Spleen (tissue), 11 donors: ENCODE measurements at regions not wholly inside any gene's neighbourhood (a gene's known extent, or its start where the extent isn't known, plus 50 kb on each side); places are given as distances from the start of the nearest gene placed in this dataset.
A peak's percentile ranks its signal among the peaks of the same experiment; 100 is the strongest.
"Not testable (repeated sequence)": the region's sequence is repeated elsewhere in the genome, so short reads cannot be mapped to it uniquely, and the experiment has no call there.

Experiments used
- DNase-seq: peaks from one replicate; pipeline ENCODE4 v3.0.0-alpha.2; 2020
- H3K27ac ChIP-seq, 8 donors: fragments of 200-600 bp; sonication (generic) in 7 of 8; 1 replicate in 4 of 8; 2 replicates in 4 of 8; pipeline versions ENCODE4 v1.5.0 to v1.8.0; 2016 to 2021; ENCODE audit warnings: inconsistent platforms in 4 of 8, mild to moderate bottlenecking in 4 of 8, moderate library complexity in 1 of 8
- H3K27me3 ChIP-seq, 7 donors: fragments of 200-600 bp; sonication (generic) in 6 of 7; replicated peaks in 1 of 7; 1 replicate in 4 of 7; 2 replicates in 3 of 7; pipeline versions ENCODE4 v1.5.0 to v1.8.0; 2016 to 2021; ENCODE audit warnings: inconsistent platforms in 3 of 7, mild to moderate bottlenecking in 1 of 7
- H3K36me3 ChIP-seq, 6 donors: fragments of 200-600 bp; sonication (generic) in 5 of 6; 1 replicate in 4 of 6; 2 replicates in 2 of 6; pipeline versions ENCODE4 v1.5.0 to v1.8.0; 2016 to 2021; ENCODE audit warnings: inconsistent platforms in 2 of 6
- H3K4me1 ChIP-seq, 6 donors: fragments of 200-600 bp; sonication (generic) in 5 of 6; 1 replicate in 3 of 6; 2 replicates in 3 of 6; pipeline versions ENCODE4 v1.5.0 to v1.8.0; 2016 to 2021; ENCODE audit warnings: inconsistent platforms in 3 of 6
- H3K4me3 ChIP-seq, 8 donors: fragments of 200-600 bp; sonication (generic) in 7 of 8; 1 replicate in 4 of 8; 2 replicates in 4 of 8; pipeline versions ENCODE4 v1.5.0 to v1.8.0; 2016 to 2021; ENCODE audit warnings: inconsistent platforms in 4 of 8, mild to moderate bottlenecking in 4 of 8, moderate library complexity in 2 of 8
- H3K9me3 ChIP-seq, 8 donors: fragments of 200-600 bp; sonication (generic) in 7 of 8; 1 replicate in 4 of 8; 2 replicates in 4 of 8; pipeline versions ENCODE4 v1.5.0 to v1.8.0; 2016 to 2021; ENCODE audit warnings: inconsistent platforms in 4 of 8
- CTCF ChIP-seq, 11 experiments: fragments of 200-600 bp in 7 of 11; fragments of 450-650 bp in 4 of 11; sonication (generic) in 4 of 11; IDR thresholded peaks in 8 of 11; conservative IDR thresholded peaks in 3 of 11; 1 replicate in 7 of 11; 2 replicates in 4 of 11; pipeline versions ENCODE4 v1.4.0 to v1.8.0; 2016 to 2021; ENCODE audit warnings: antibody characterized with exemption in 11 of 11, inconsistent platforms in 4 of 11, mild to moderate bottlenecking in 1 of 11
- POLR2A ChIP-seq, 3 donors: fragments of 450-650 bp; IDR thresholded peaks; one replicate each; pipeline ENCODE4 v1.5.1; 2017; ENCODE audit warnings: antibody characterized with exemption in 3 of 3, mild to moderate bottlenecking in 1 of 3
- POLR2AphosphoS5 ChIP-seq, 3 donors: sonication (generic); formaldehyde crosslinking; IDR thresholded peaks; one replicate each; pipeline ENCODE4 v1.5.1; 2017; ENCODE audit warnings: antibody characterized with exemption in 3 of 3
- WGBS, 5 donors: extraction: QIAGEN DNeasy Blood & Tissue Kit in 3 of 5; methylation state at CpG; one replicate each; pipeline versions ENCODE4 v1.1.5 to v1.1.7; 2013 to 2018; 5-methylcytosine and 5-hydroxymethylcytosine counted together
- intact Hi-C: fragments of 100-400 bp; cut with DNase I; formaldehyde crosslinking; loops from one replicate; pipeline ENCODE4 v1.15.0; 2023; ENCODE audit warnings: low total_unique reads
- donor health status: healthy with polysubstance abuse.
- donor health status: DM: no; HTN: no; CAD: no; lungs with moderate emphysema.
- donor health status: DM: no; HTN: no; CAD: no.
- donor health status: Bipolar disorder and iron deficiency.
- donor health status: healthy.
- donor health status: DM: no; HTN: no; CAD: no.
- donor health status: DM: yes; HTN: yes; CAD: no.

GRCh38 chr5:124963236-124963919 lies 216.9 kb upstream of the ZNF608 start:
- WGBS, 5 donors, result 68 to 82% (median 72%) methylated on average over 12 to 14 of the region's 14 CpGs
- intact Hi-C loops, result no loop called here
- DNase-seq, result no peak
- Histone ChIP-seq H3K9me3 (no peaks in the 10 kb centered on the region), H3K27me3 (no peaks in the 10 kb centered on the region), H3K27ac (peak overlapping the region in 1 of 8 donors; percentile 45), H3K36me3 (no peaks in the 10 kb centered on the region), H3K4me3 (no peak overlapping the region), H3K4me1 (peaks cover 0 to 12% (median 0%) of the 10 kb centered on the region in 6 donors)
- no peak for TF ChIP-seq POLR2A (IDR thresholded peaks at IDR 0.05)
- TF ChIP-seq CTCF (IDR thresholded peaks at IDR 0.05 in 8 of 11, conservative IDR thresholded peaks at IDR 0.05 in 3 of 11), result no peak
- no peak for TF ChIP-seq POLR2AphosphoS5 (IDR thresholded peaks at IDR 0.05)

- H3K27me3 ChIP-seq, H3K9me3 ChIP-seq, H3K4me3 ChIP-seq, DNase-seq, H3K4me1 ChIP-seq, intact Hi-C loops, H3K36me3 ChIP-seq, H3K27ac ChIP-seq: not testable (repeated sequence)
- WGBS, 5 donors, result 72 to 83% (median 81%) methylated on average over 5 of the region's 5 CpGs
These were observed 220.3 kb upstream of the ZNF608 start for GRCh38 chr5:124966741-124967140.

GRCh38 chr5:124970381-124970780 lies 223.9 kb upstream of the ZNF608 start:
- H3K9me3 ChIP-seq, H3K4me3 ChIP-seq, H3K36me3 ChIP-seq, intact Hi-C loops, H3K4me1 ChIP-seq, H3K27ac ChIP-seq, DNase-seq, H3K27me3 ChIP-seq: not testable (repeated sequence)
- WGBS, 5 donors, result 85 to 95% (median 93%) methylated on average over 5 of the region's 5 CpGs

DNA sequence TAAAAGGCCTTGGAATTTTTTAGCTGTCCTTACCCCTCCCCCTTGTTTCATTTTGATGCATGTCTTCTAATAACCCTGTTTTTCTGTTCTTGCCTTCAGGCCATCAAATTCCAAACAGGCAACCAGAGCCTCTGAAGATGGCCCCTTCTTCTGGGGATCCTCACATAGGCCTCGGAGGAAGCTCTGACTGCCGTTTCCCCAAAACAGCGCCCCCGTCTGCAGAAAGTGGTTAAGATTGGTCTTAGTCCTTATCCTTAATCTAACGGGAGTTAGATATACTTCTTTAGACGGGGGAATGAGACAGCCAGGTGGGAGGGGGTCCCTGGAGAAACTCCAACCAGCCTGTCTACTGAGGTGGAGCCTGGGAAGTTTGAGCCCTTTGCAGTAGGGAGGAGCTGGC lies 226.3 kb upstream of the ZNF608 start:
- DNase-seq, result no peak
- H3K4me3 ChIP-seq, result no peak overlapping the region
- no peak overlapping the region for H3K27ac ChIP-seq
- peaks cover 0 to 11% (median 2%) of the 10 kb centered on the region in 8 donors for H3K9me3 ChIP-seq
- H3K4me1 ChIP-seq, result no peaks in the 10 kb centered on the region
- H3K27me3 ChIP-seq, result no peaks in the 10 kb centered on the region
- no peaks in the 10 kb centered on the region for H3K36me3 ChIP-seq
- 86 to 92% (median 90%) methylated on average over 6 of the region's 6 CpGs for WGBS, 5 donors
- TF ChIP-seq POLR2A (IDR thresholded peaks at IDR 0.05) (no peak), POLR2AphosphoS5 (IDR thresholded peaks at IDR 0.05) (no peak), CTCF (IDR thresholded peaks at IDR 0.05 in 8 of 11, conservative IDR thresholded peaks at IDR 0.05 in 3 of 11) (no peak)
- intact Hi-C loops, result no loop called here

DNA sequence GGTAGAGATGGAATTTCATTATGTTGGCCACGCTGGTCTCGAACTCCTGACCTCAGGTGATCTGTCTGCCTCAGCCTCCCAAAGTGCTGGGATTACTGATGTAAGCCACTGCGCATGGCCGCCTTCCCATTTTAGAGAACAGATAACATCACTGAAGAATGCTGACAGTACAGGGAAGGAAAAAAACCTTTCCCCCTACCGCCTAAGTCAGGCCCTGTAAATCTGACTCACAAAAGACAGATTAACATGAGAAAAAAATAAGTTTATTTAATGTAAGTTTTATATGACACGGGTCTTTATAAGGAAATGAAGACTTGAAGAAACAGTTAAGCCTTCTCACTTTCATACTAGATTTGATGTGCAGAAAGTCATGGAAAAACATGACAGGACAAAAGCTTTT lies 227.2 kb upstream of the ZNF608 start:
- no peak overlapping the region for H3K27ac ChIP-seq
- DNase-seq, result no peak
- TF ChIP-seq CTCF (IDR thresholded peaks at IDR 0.05 in 8 of 11, conservative IDR thresholded peaks at IDR 0.05 in 3 of 11) (no peak), POLR2A (IDR thresholded peaks at IDR 0.05) (no peak), POLR2AphosphoS5 (IDR thresholded peaks at IDR 0.05) (no peak)
- H3K9me3 ChIP-seq, result peaks cover 0 to 11% (median 2%) of the 10 kb centered on the region in 8 donors
- H3K27me3 ChIP-seq, result no peaks in the 10 kb centered on the region
- no peaks in the 10 kb centered on the region for H3K4me1 ChIP-seq
- intact Hi-C loops, result no loop called here
- H3K4me3 ChIP-seq, result no peak overlapping the region
- no peaks in the 10 kb centered on the region for H3K36me3 ChIP-seq
- WGBS, 5 donors, result 90 to 98% (median 93%) methylated on average over 6 of the region's 6 CpGs
